ENCODE measurements at regions not wholly inside any gene's neighbourhood (a gene's known extent, or its start where the extent isn't known, plus 50 kb on each side); places are given as distances from the start of the nearest gene placed in this dataset.

- intact Hi-C loops (cut with micrococcal nuclease): no loop called here
- ChIA-PET POLR2A (no interaction called here), CTCF (no interaction called here)
- Mint-ChIP-seq H3K36me3 (no peaks in the 10 kb centered on the region), H3K9me3 (peaks cover 4% of the 10 kb centered on the region), H3K4me3 (no peak overlapping the region), H3K4me1 (ENCODE audit: low read depth) (no peaks in the 10 kb centered on the region), H3K27me3 (no peaks in the 10 kb centered on the region), H3K27ac (no peak overlapping the region)
- no peak for DNase-seq
These were observed 982.0 kb upstream of the EPHA7 start for GRCh38 chr6:94401311-94401710.

GRCh38 chr6:94394822-94395221 lies 975.5 kb upstream of the EPHA7 start:
- Mint-ChIP-seq H3K36me3 (no peaks in the 10 kb centered on the region), H3K27ac (no peak overlapping the region), H3K27me3 (no peaks in the 10 kb centered on the region), H3K9me3 (no peaks in the 10 kb centered on the region), H3K4me1 (ENCODE audit: low read depth) (no peaks in the 10 kb centered on the region), H3K4me3 (no peak overlapping the region)
- intact Hi-C loops (cut with micrococcal nuclease): no loop called here
- CTCF ChIA-PET: no interaction called here
- POLR2A ChIA-PET: no interaction called here
- no peak for DNase-seq

GRCh38 chr6:94389218-94389617 lies 969.9 kb upstream of the EPHA7 start:
- no peaks in the 10 kb centered on the region for H3K27me3 Mint-ChIP-seq
- no peak overlapping the region for H3K27ac Mint-ChIP-seq
- peaks cover 2% of the 10 kb centered on the region for H3K9me3 Mint-ChIP-seq
- ChIA-PET CTCF (no interaction called here), POLR2A (no interaction called here)
- H3K4me3 Mint-ChIP-seq: no peak overlapping the region
- intact Hi-C loops (cut with micrococcal nuclease): no loop called here
- H3K36me3 Mint-ChIP-seq: no peaks in the 10 kb centered on the region
- no peaks in the 10 kb centered on the region for H3K4me1 Mint-ChIP-seq (ENCODE audit: low read depth)
- DNase-seq: no peak

GRCh38 chr6:94377835-94378234 lies 958.5 kb upstream of the EPHA7 start:
- Mint-ChIP-seq H3K36me3 (no peaks in the 10 kb centered on the region), H3K27ac (no peak overlapping the region), H3K27me3 (no peaks in the 10 kb centered on the region), H3K4me1 (ENCODE audit: low read depth) (no peaks in the 10 kb centered on the region), H3K4me3 (no peak overlapping the region), H3K9me3 (no peaks in the 10 kb centered on the region)
- ChIA-PET CTCF (no interaction called here), POLR2A (no interaction called here)
- intact Hi-C loops (cut with micrococcal nuclease): no loop called here
- DNase-seq: no peak

GRCh38 chr6:94376876-94377275 lies 957.5 kb upstream of the EPHA7 start:
- POLR2A ChIA-PET: no interaction called here
- intact Hi-C loops (cut with micrococcal nuclease): no loop called here
- CTCF ChIA-PET: no interaction called here
- no peaks in the 10 kb centered on the region for H3K9me3 Mint-ChIP-seq
- no peaks in the 10 kb centered on the region for H3K36me3 Mint-ChIP-seq
- H3K27ac Mint-ChIP-seq: no peak overlapping the region
- no peak overlapping the region for H3K4me3 Mint-ChIP-seq
- DNase-seq: no peak
- no peaks in the 10 kb centered on the region for H3K4me1 Mint-ChIP-seq (ENCODE audit: low read depth)
- H3K27me3 Mint-ChIP-seq: no peaks in the 10 kb centered on the region

GRCh38 chr6:94372229-94372628 lies 952.9 kb upstream of the EPHA7 start:
- no peaks in the 10 kb centered on the region for H3K9me3 Mint-ChIP-seq
- H3K27ac Mint-ChIP-seq: no peak overlapping the region
- H3K27me3 Mint-ChIP-seq: no peaks in the 10 kb centered on the region
- H3K36me3 Mint-ChIP-seq: no peaks in the 10 kb centered on the region
- no peaks in the 10 kb centered on the region for H3K4me1 Mint-ChIP-seq (ENCODE audit: low read depth)
- ChIA-PET CTCF (interaction anchor here (0.6 kb wide), 1 partner anchor 35 kb away, joined by 3 read pairs; no protein-coding TSS in a partner anchor), POLR2A (no interaction called here)
- intact Hi-C loops (cut with micrococcal nuclease): no loop called here
- H3K4me3 Mint-ChIP-seq: no peak overlapping the region
- no peak for DNase-seq

- Mint-ChIP-seq H3K9me3 (peaks cover 7% of the 10 kb centered on the region), H3K4me3 (no peak overlapping the region), H3K4me1 (ENCODE audit: low read depth) (no peaks in the 10 kb centered on the region), H3K36me3 (no peaks in the 10 kb centered on the region), H3K27me3 (no peaks in the 10 kb centered on the region), H3K27ac (no peak overlapping the region)
- POLR2A ChIA-PET: no interaction called here
- no peak for DNase-seq
- CTCF ChIA-PET: no interaction called here
- intact Hi-C loops (cut with micrococcal nuclease): no loop called here
These were observed 948.0 kb upstream of the EPHA7 start for GRCh38 chr6:94367316-94367715.

GRCh38 chr6:94362061-94362864 lies 942.9 kb upstream of the EPHA7 start:
- Mint-ChIP-seq H3K27ac (no peak overlapping the region), H3K27me3 (no peaks in the 10 kb centered on the region), H3K36me3 (no peaks in the 10 kb centered on the region), H3K9me3 (peaks cover 7% of the 10 kb centered on the region), H3K4me1 (ENCODE audit: low read depth) (no peaks in the 10 kb centered on the region), H3K4me3 (no peak overlapping the region)
- ChIA-PET CTCF (no interaction called here), POLR2A (no interaction called here)
- intact Hi-C loops (cut with micrococcal nuclease): no loop called here
- no peak for DNase-seq

GRCh38 chr6:94361304-94362060 lies 942.1 kb upstream of the EPHA7 start:
- intact Hi-C loops (cut with micrococcal nuclease): no loop called here
- no peak for DNase-seq

GRCh38 chr6:94357381-94357980 lies 938.1 kb upstream of the EPHA7 start:
- Mint-ChIP-seq H3K4me1 (ENCODE audit: low read depth) (no peaks in the 10 kb centered on the region), H3K27ac (no peak overlapping the region), H3K9me3 (no peaks in the 10 kb centered on the region), H3K36me3 (no peaks in the 10 kb centered on the region), H3K27me3 (no peaks in the 10 kb centered on the region), H3K4me3 (no peak overlapping the region)
- CTCF ChIA-PET: no interaction called here
- intact Hi-C loops (cut with micrococcal nuclease): no loop called here
- no peak for DNase-seq
- POLR2A ChIA-PET: no interaction called here

More at GRCh38 chr6:94361304-94362060, 942.1 kb upstream of the EPHA7 start:
- ChIA-PET CTCF (no interaction called here), POLR2A (no interaction called here)
- H3K4me3 Mint-ChIP-seq: no peak overlapping the region
- H3K36me3 Mint-ChIP-seq: no peaks in the 10 kb centered on the region
- no peaks in the 10 kb centered on the region for H3K4me1 Mint-ChIP-seq (ENCODE audit: low read depth)
- H3K27me3 Mint-ChIP-seq: no peaks in the 10 kb centered on the region
- peaks cover 7% of the 10 kb centered on the region for H3K9me3 Mint-ChIP-seq
- no peak overlapping the region for H3K27ac Mint-ChIP-seq

- intact Hi-C loops (cut with micrococcal nuclease): no loop called here
- ChIA-PET POLR2A (no interaction called here), CTCF (no interaction called here)
- Mint-ChIP-seq H3K4me3 (no peak overlapping the region), H3K27ac (no peak overlapping the region), H3K36me3 (no peaks in the 10 kb centered on the region), H3K27me3 (no peaks in the 10 kb centered on the region), H3K9me3 (peaks cover 2% of the 10 kb centered on the region), H3K4me1 (ENCODE audit: low read depth) (no peaks in the 10 kb centered on the region)
- no peak for DNase-seq
These were observed 931.5 kb upstream of the EPHA7 start for GRCh38 chr6:94350833-94351232.

- intact Hi-C loops (cut with micrococcal nuclease): no loop called here
- Mint-ChIP-seq H3K36me3 (no peaks in the 10 kb centered on the region), H3K27me3 (no peaks in the 10 kb centered on the region), H3K4me1 (ENCODE audit: low read depth) (no peaks in the 10 kb centered on the region), H3K4me3 (no peak overlapping the region), H3K9me3 (peaks cover 2% of the 10 kb centered on the region), H3K27ac (no peak overlapping the region)
- CTCF ChIA-PET: no interaction called here
- POLR2A ChIA-PET: no interaction called here
- no peak for DNase-seq
These were observed 929.9 kb upstream of the EPHA7 start for GRCh38 chr6:94349227-94349626.

- no peak overlapping the region for H3K27ac Mint-ChIP-seq
- H3K4me3 Mint-ChIP-seq: no peak overlapping the region
- no peaks in the 10 kb centered on the region for H3K36me3 Mint-ChIP-seq
- no peaks in the 10 kb centered on the region for H3K4me1 Mint-ChIP-seq (ENCODE audit: low read depth)
- intact Hi-C loops (cut with micrococcal nuclease): no loop called here
- H3K27me3 Mint-ChIP-seq: no peaks in the 10 kb centered on the region
- DNase-seq: no peak
- ChIA-PET POLR2A (no interaction called here), CTCF (no interaction called here)
- H3K9me3 Mint-ChIP-seq: peaks cover 7% of the 10 kb centered on the region
These were observed 925.5 kb upstream of the EPHA7 start for GRCh38 chr6:94344866-94345265.

All from activated CD4-positive, alpha-beta memory T cell treated with anti-CD3 and anti-CD28 coated beads for 36 hours (primary cell).